AG08395 (cell line): ENCODE measurements at regions not wholly inside any gene's neighbourhood (a gene's known extent, or its start where the extent isn't known, plus 50 kb on each side); places are given as distances from the start of the nearest gene placed in this dataset.

Source experiments
- DNase-seq: peaks from one replicate; pipeline ENCODE4 v3.0.0; 2012; ENCODE audit warnings: mixed read lengths, low spot score

GRCh38 chr5:81914696-81915095 is 57.1 kb upstream of the ATG10 start:
- DNase-seq, result no peak

DNA sequence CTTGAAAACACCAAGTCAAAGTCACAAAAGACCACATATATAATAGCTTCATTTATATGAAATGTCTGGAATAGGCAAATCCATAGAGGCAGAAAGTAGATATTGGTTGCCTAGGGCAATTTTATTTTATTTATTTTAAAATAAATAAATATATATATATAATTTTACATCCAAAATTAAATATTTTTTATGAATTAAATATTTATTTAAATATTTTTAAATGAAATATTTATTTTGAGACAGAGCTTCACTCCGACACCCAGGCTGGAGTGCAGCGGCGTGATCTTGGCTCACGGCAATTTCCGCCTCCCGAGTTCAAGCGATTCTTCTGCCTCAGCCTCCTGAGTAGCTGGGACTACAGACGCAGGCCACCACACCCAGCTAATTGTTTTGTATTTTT is 58.9 kb upstream of the ATG10 start:
- DNase-seq, result no peak

- DNase-seq, result no peak
Observed at GRCh38 chr5:81909677-81910076, 62.1 kb upstream of the ATG10 start.

DNA sequence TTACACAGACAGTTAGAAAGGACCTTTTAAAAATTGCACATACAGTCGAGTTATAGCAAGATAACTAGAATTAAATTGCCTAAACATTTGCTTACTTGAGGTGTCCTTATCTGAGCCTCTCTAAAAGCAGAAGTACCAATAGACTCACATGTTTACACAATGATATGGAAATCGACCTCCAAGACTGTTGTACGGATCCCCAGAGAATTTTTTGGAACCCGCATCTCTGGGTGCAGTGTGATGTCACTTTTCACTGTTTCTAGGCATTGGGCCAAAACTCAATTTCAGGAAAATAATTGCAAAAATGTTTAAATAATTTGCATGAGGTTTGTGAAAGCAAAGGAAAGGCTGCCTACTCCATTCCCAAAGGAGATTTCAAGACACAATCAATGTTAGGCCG is 63.1 kb upstream of the ATG10 start:
- no peak for DNase-seq

DNA sequence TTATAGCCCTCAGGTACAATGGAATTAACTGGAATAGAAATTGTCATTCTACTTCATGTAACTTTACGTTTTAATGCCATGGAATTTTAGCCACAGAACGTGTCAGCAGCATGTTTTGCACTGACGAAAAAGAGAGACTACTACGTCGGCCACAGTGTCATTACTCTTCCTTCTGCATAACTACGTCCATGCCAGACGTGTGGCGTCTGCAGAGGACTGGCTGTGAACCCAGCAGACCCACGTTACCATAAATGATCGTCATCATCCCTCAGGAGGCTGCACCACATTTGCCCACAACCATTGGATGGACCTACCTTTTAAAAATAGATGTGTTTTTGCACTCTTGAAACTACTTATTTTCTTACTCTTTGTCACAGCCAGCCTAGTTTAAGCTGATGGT is 63.8 kb upstream of the ATG10 start:
- no peak for DNase-seq

GRCh38 chr5:81907012-81907635 is 64.7 kb upstream of the ATG10 start:
- no peak for DNase-seq

DNA sequence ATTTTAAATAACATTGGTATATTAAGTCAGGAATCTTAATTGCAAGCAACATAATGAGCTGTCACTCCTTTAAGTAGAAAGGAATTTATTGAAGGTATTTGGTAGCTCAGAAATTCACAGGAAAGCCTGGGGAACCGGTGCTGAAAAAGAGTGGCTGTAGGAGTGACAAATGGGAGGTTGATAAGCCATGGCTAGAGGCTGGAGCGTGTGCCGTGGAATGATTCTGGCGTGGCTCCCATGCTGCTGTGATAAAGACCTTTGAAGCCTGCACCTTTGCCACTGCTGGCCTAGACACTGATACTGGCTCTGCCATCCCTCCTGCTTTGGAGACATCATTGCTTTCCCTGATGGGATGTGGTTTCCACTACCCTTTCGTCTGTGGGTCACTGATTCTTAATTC is 65.7 kb upstream of the ATG10 start:
- no peak for DNase-seq

DNA sequence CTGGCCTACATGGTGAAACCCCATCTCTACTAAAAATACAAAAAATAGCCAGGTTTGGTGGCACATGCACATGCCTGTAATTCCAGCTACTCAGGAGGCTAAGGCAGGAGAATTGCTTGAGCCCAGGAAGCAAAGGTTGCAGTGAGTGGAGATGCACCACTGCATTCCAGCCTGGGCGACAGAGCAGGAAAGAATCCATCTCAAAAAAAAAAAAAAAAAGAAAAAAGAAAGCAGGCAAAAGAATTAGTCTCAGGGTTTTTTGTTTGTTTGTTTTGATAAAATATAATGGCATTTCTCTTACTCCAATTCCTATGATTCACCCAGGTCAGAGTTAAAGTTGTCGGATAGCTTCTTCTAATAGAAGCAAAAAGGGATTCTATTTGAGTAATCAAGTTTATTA is 67.0 kb upstream of the ATG10 start:
- peak; percentile 28 for DNase-seq

DNA sequence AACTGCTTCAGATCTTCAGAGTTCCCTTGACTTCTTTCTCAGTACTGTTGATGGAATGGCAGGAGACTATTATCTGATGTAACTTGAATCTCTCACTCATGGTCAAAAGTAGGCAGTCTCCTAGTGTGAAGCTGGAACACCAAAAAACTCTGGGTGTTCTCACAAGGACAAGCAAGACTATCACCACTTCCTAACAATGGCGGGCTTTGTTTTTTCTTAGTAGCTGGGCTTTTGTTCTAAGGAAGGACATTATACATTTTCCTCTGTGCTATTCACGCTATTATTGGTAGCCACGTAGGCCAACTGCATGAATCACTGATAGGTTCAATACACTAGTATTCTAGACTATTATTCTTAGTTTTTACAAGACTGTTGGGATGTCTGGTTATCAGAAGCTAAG is 67.7 kb upstream of the ATG10 start:
- DNase-seq, result no peak

- DNase-seq, result no peak
Observed at GRCh38 chr5:81901586-81901985, 70.2 kb upstream of the ATG10 start.

GRCh38 chr5:81899123-81899522 is 72.7 kb upstream of the ATG10 start:
- no peak for DNase-seq

DNA sequence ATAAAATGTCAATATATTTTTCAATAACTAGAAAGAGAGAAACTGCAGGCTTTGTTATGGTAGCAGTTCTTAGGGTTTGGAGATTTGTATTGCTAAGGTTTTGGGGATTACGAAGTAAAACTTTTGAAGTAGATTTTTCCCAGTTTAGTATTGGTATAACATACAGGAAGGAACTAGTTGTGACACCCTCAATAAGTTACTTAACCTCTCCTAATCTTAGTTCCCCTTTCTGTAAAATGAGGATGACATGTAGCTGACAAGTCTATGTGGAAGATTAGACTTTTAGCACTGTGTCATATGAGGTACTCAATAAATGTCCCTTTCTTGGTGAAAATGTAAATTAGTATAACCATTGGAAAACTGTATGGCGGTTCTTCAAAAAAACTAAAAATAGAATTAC is 73.4 kb upstream of the ATG10 start:
- no peak for DNase-seq

DNA sequence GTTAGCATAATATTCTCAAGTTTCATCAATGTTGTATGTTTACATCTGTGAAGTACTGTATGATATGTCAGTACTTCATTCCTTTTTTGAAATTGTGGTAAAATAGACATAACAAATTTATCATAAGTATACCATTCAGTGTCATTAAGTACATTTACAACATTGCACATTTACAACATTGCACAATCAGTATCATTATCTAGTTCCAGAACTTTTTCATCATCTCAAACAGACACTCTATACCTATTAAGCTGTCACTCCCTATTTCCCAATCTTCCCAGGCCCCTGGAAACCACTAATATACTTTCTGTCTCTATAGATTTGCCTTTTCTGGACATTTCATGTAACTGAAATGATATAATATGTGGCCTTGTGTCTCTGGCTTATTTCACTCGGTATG is 75.1 kb upstream of the ATG10 start:
- no peak for DNase-seq

DNA sequence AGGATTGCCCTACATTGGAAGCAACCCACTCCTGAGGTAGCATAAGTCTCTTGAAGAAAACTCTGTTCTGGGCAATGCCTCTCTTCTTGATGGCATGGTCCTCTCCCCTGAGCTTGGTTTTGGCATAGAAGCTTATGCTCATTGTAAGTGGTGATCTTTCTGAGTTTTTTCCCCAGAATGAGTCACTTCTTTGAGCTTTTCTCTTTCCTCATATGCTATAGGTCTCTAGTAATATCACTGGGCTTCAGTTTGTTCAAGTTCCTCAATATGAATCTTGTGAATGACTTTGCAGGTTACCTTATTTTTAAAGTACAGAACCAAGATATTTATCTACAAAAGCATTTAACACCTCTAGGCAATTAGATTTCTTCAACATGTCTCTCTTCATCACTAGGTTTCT is 76.5 kb upstream of the ATG10 start:
- DNase-seq, result no peak

DNA sequence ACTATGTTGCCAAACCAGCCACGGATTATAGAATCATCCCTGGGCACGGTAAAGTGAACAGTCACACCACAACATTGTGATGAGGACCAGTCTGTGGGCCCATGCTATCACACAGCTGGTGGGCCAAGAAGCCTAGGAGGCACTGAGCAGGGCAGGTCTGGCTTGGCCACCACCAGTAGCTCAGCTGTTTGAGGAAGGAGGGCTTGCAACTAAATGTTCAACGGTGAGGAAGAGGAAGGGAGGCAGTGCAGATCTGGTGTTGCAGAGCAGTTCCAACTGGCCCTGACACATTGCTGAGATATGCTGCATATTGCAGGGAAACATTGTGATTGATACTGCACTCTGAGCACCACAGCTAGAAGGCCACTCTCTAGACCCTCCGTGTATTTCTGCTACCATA is 77.9 kb upstream of the ATG10 start:
- no peak for DNase-seq

- no peak for DNase-seq
Observed at GRCh38 chr5:81884871-81885270, 87.0 kb upstream of the ATG10 start.

- DNase-seq, result no peak
Observed at GRCh38 chr5:81883371-81883770, 88.5 kb upstream of the ATG10 start.

GRCh38 chr5:81881595-81881994 is 90.2 kb upstream of the ATG10 start:
- DNase-seq, result no peak

DNA sequence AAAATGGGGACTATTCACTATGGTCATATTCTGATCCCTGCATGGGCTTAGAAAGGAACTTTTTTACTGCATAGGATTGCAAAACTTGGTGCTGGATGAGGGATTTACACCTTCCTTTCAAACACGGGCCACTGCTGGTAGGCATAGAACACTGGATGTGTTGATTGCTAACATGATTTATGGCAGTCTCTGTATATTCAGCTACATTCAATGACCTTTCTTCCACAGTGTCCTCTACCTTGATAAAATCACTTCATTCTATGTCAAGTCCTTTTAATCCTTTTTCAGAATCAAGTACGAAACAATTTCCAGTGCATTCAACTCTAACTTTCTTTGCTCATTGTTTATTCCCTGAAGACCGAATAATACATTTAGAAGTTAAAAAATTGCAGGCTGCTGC is 91.9 kb upstream of the ATG10 start:
- DNase-seq, result no peak

DNA sequence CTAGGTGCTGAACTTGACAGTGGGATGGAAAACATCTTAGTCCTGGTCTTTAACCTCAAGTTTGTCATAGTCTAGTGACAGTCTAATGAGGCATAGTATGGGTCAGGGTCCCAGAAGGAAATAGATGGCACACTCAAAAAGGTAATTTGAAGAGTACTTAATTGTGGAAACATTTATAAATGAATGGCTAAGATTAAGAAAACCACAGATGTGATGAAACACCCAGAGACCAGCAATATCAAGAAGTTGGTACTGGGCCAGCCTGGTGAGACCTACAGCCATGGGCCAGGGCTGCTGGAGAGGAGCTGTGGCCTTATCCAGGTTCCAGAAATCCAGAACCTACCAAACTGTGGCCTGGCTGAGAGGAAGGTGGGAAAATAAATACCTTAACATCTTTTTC is 93.5 kb upstream of the ATG10 start:
- no peak for DNase-seq

DNA sequence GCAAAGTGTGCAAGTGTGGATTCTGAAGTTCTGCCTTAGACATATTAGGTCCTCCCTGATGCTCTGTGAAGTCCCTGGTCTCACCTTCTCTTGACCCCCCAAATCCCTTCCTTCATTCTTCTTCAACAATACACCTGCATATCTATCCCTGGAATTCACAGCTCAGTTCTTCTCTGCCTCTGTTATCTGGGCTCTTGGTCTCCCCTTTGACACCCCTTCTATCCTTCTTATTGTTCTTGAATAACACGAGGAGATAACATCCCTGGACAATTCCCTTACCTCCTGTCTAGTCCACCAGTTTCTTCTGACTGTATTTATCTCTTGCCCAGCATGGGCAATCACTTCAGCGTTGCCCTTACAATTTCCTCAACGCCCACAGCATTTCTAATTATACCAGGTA is 104.8 kb upstream of the ATG10 start:
- DNase-seq, result no peak

DNA sequence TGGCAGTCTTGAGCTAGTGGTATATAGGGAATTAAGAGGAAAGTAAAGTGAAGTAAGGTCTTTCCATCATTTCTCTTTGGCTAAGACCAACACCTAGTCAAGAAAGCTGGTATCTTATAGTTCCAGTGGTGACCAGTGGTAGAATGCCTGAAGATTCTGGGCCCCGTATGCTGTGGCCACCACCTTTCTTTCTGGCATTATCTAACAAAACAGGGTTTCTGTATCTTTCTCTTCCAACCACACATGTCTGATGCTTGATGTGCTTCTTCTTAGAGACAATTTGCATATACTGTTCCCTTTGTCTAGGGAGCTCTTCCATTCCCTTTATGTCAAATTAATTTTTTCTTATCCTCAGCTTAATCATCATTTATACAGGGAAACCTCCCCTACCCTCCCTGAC is 109.9 kb upstream of the SSBP2 start:
- no peak for DNase-seq

GRCh38 chr5:81859624-81860023 is 108.7 kb upstream of the SSBP2 start:
- no peak for DNase-seq

GRCh38 chr5:81856948-81857928 is 106.3 kb upstream of the SSBP2 start:
- DNase-seq, result no peak
